BE2C (cell line): ENCODE measurements at regions not wholly inside any gene's neighbourhood (a gene's known extent, or its start where the extent isn't known, plus 50 kb on each side); places are given as distances from the start of the nearest gene placed in this dataset.

Experiments used
- DNase-seq: peaks from one replicate; pipeline ENCODE4 v3.0.0-alpha.2; 2020
- H3K27me3 ChIP-seq: fragments of 250-450 bp; sonication (Bioruptor Pico); 2 replicates; pipeline ENCODE4 v1.5.1; 2020; ENCODE audit warnings: mild to moderate bottlenecking
- H3K36me3 ChIP-seq: fragments of 250-450 bp; sonication (Bioruptor Pico); 2 replicates; pipeline ENCODE4 v1.5.1; 2020; ENCODE audit warnings: mild to moderate bottlenecking
- H3K4me1 ChIP-seq: fragments of 250-450 bp; sonication (Bioruptor Pico); 2 replicates; pipeline ENCODE4 v1.5.1; 2020
- H3K4me3 ChIP-seq: 2 replicates; pipeline ENCODE4 v1.5.1; 2011; ENCODE audit warnings: low read depth, low read length
- H3K9me3 ChIP-seq: fragments of 250-450 bp; sonication (Bioruptor Pico); 2 replicates; pipeline ENCODE4 v1.5.1; 2020
- CTCF ChIP-seq: IDR thresholded peaks from 2 replicates; pipeline ENCODE4 v1.5.1; 2012; ENCODE audit warnings: mild to moderate bottlenecking, low read depth, low read length

- Histone ChIP-seq H3K36me3 (no peaks in the 10 kb centered on the region), H3K4me3 (no peak overlapping the region), H3K27me3 (no peaks in the 10 kb centered on the region), H3K9me3 (no peaks in the 10 kb centered on the region), H3K4me1 (no peaks in the 10 kb centered on the region)
- TF ChIP-seq CTCF = peak; percentile 52
- DNase-seq = peak; percentile 87
Measured at GRCh38 chr11:45339729-45340519, 53.8 kb upstream of the SYT13 start.

- Histone ChIP-seq H3K9me3 (no peaks in the 10 kb centered on the region), H3K27me3 (no peaks in the 10 kb centered on the region), H3K4me3 (no peak overlapping the region), H3K4me1 (no peaks in the 10 kb centered on the region), H3K36me3 (no peaks in the 10 kb centered on the region)
- no peak for TF ChIP-seq CTCF
- DNase-seq = no peak
Measured at GRCh38 chr11:45337583-45338360, 51.6 kb upstream of the SYT13 start.

GRCh38 chr11:45336136-45336535, 50.0 kb upstream of the SYT13 start:
- Histone ChIP-seq H3K4me3 (no peak overlapping the region), H3K36me3 (no peaks in the 10 kb centered on the region), H3K9me3 (no peaks in the 10 kb centered on the region), H3K27me3 (no peaks in the 10 kb centered on the region), H3K4me1 (no peaks in the 10 kb centered on the region)
- TF ChIP-seq CTCF = no peak
- peak; percentile 14 for DNase-seq
